ENCODE measurements at regions not wholly inside any gene's neighbourhood (a gene's known extent, or its start where the extent isn't known, plus 50 kb on each side); places are given as distances from the start of the nearest gene placed in this dataset.

GRCh38 chr3:55164191-55164590 lies 236.3 kb upstream of the LRTM1 start:
- no peaks in the 10 kb centered on the region for H3K27me3 ChIP-seq
- no peaks in the 10 kb centered on the region for H3K36me3 ChIP-seq
- peaks cover 0 to 6% (median 5%) of the 10 kb centered on the region in 4 donors for H3K4me1 ChIP-seq
- H3K27ac ChIP-seq, result no peak overlapping the region
- no peaks in the 10 kb centered on the region for H3K9me3 ChIP-seq
- no peak for DNase-seq
- intact Hi-C loops (cut with DNase I; ENCODE audit: low total_unique reads), result no loop called here
- H3K4me3 ChIP-seq, result no peak overlapping the region
- TF ChIP-seq, protein P1, sequence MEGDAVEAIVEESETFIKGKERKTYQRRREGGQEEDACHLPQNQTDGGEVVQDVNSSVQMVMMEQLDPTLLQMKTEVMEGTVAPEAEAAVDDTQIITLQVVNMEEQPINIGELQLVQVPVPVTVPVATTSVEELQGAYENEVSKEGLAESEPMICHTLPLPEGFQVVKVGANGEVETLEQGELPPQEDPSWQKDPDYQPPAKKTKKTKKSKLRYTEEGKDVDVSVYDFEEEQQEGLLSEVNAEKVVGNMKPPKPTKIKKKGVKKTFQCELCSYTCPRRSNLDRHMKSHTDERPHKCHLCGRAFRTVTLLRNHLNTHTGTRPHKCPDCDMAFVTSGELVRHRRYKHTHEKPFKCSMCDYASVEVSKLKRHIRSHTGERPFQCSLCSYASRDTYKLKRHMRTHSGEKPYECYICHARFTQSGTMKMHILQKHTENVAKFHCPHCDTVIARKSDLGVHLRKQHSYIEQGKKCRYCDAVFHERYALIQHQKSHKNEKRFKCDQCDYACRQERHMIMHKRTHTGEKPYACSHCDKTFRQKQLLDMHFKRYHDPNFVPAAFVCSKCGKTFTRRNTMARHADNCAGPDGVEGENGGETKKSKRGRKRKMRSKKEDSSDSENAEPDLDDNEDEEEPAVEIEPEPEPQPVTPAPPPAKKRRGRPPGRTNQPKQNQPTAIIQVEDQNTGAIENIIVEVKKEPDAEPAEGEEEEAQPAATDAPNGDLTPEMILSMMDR (IDR thresholded peaks at IDR 0.05), result no peak

GRCh38 chr3:55163421-55163820 lies 235.6 kb upstream of the LRTM1 start:
- TF ChIP-seq, protein P1 (IDR thresholded peaks at IDR 0.05), result no peak
- Histone ChIP-seq H3K27me3 (no peaks in the 10 kb centered on the region), H3K9me3 (no peaks in the 10 kb centered on the region), H3K4me3 (no peak overlapping the region), H3K4me1 (peaks cover 0 to 6% (median 5%) of the 10 kb centered on the region in 4 donors), H3K27ac (no peak overlapping the region), H3K36me3 (no peaks in the 10 kb centered on the region)
- intact Hi-C loops (cut with DNase I; ENCODE audit: low total_unique reads), result no loop called here
- no peak for DNase-seq

- Histone ChIP-seq H3K36me3 (no peaks in the 10 kb centered on the region), H3K27ac (no peak overlapping the region), H3K4me3 (no peak overlapping the region), H3K4me1 (peaks cover 0 to 6% (median 5%) of the 10 kb centered on the region in 4 donors), H3K9me3 (no peaks in the 10 kb centered on the region), H3K27me3 (no peaks in the 10 kb centered on the region)
- TF ChIP-seq, protein P1 (IDR thresholded peaks at IDR 0.05), result no peak
- intact Hi-C loops (cut with DNase I; ENCODE audit: low total_unique reads), result no loop called here
- no peak for DNase-seq
Observed at GRCh38 chr3:55162031-55162795, 234.4 kb upstream of the LRTM1 start.

GRCh38 chr3:55161231-55161630 lies 233.4 kb upstream of the LRTM1 start:
- DNase-seq, result no peak
- H3K27ac ChIP-seq, result no peak overlapping the region
- H3K4me3 ChIP-seq, result no peak overlapping the region
- no peaks in the 10 kb centered on the region for H3K9me3 ChIP-seq
- no peaks in the 10 kb centered on the region for H3K27me3 ChIP-seq
- TF ChIP-seq, protein P1 (IDR thresholded peaks at IDR 0.05), result no peak
- no peaks in the 10 kb centered on the region for H3K36me3 ChIP-seq
- intact Hi-C loops (cut with DNase I; ENCODE audit: low total_unique reads), result no loop called here
- peaks cover 0 to 6% (median 5%) of the 10 kb centered on the region in 4 donors for H3K4me1 ChIP-seq

GRCh38 chr3:55160241-55160983 lies 232.6 kb upstream of the LRTM1 start:
- Histone ChIP-seq H3K4me3 (no peak overlapping the region), H3K4me1 (peaks cover 0 to 6% (median 5%) of the 10 kb centered on the region in 4 donors), H3K27me3 (no peaks in the 10 kb centered on the region), H3K27ac (no peak overlapping the region), H3K36me3 (no peaks in the 10 kb centered on the region), H3K9me3 (no peaks in the 10 kb centered on the region)
- intact Hi-C loops (cut with DNase I; ENCODE audit: low total_unique reads), result no loop called here
- peak; percentile 63 to 68 for DNase-seq
- TF ChIP-seq, protein P1 (IDR thresholded peaks at IDR 0.05), result no peak
